ENCODE measurements at regions not wholly inside any gene's neighbourhood (a gene's known extent, or its start where the extent isn't known, plus 50 kb on each side); places are given as distances from the start of the nearest gene placed in this dataset.
"Not testable (repeated sequence)": the region's sequence is repeated elsewhere in the genome, so short reads cannot be mapped to it uniquely, and the experiment has no call there.

GRCh38 chr3:194030372-194030771 is 105.6 kb upstream of the HES1 start:
- Mint-ChIP-seq H3K36me3 (ENCODE audit: low read depth) (no peaks in the 10 kb centered on the region), H3K4me3 (no peak overlapping the region), H3K27ac (no peak overlapping the region), H3K4me1 (peaks cover 3% of the 10 kb centered on the region), H3K9me3 (no peaks in the 10 kb centered on the region), H3K27me3 (peaks cover 2% of the 10 kb centered on the region)
- ATAC-seq (no peak), DNase-seq (no peak)

GRCh38 chr3:194031349-194031748 is 104.6 kb upstream of the HES1 start:
- H3K27me3 Mint-ChIP-seq: peaks cover 2% of the 10 kb centered on the region
- H3K27ac Mint-ChIP-seq: no peak overlapping the region
- DNase-seq: no peak

GRCh38 chr3:194031867-194032635 is 103.9 kb upstream of the HES1 start:
- DNase-seq (no peak), ATAC-seq (no peak)
- H3K27ac Mint-ChIP-seq: no peak overlapping the region
- H3K36me3 Mint-ChIP-seq (ENCODE audit: low read depth): no peaks in the 10 kb centered on the region
- H3K4me1 Mint-ChIP-seq: no peaks in the 10 kb centered on the region
- H3K4me3 Mint-ChIP-seq: no peak overlapping the region
- peaks cover 2% of the 10 kb centered on the region for H3K27me3 Mint-ChIP-seq
- H3K9me3 Mint-ChIP-seq: no peaks in the 10 kb centered on the region

More at GRCh38 chr3:194031349-194031748, 104.6 kb upstream of the HES1 start:
- H3K4me3 Mint-ChIP-seq: no peak overlapping the region
- ATAC-seq: no peak
- no peaks in the 10 kb centered on the region for H3K9me3 Mint-ChIP-seq
- H3K36me3 Mint-ChIP-seq (ENCODE audit: low read depth): no peaks in the 10 kb centered on the region
- no peaks in the 10 kb centered on the region for H3K4me1 Mint-ChIP-seq

GRCh38 chr3:194032828-194033435 is 103.0 kb upstream of the HES1 start:
- no peaks in the 10 kb centered on the region for H3K4me1 Mint-ChIP-seq
- no peaks in the 10 kb centered on the region for H3K9me3 Mint-ChIP-seq
- ATAC-seq (no peak), DNase-seq (no peak)
- peaks cover 2% of the 10 kb centered on the region for H3K27me3 Mint-ChIP-seq
- H3K27ac Mint-ChIP-seq: no peak overlapping the region
- no peak overlapping the region for H3K4me3 Mint-ChIP-seq
- H3K36me3 Mint-ChIP-seq (ENCODE audit: low read depth): no peaks in the 10 kb centered on the region

- no peak overlapping the region for H3K4me3 Mint-ChIP-seq
- no peak for ATAC-seq
Measured at GRCh38 chr3:194034346-194035336, 101.3 kb upstream of the HES1 start.

DNA sequence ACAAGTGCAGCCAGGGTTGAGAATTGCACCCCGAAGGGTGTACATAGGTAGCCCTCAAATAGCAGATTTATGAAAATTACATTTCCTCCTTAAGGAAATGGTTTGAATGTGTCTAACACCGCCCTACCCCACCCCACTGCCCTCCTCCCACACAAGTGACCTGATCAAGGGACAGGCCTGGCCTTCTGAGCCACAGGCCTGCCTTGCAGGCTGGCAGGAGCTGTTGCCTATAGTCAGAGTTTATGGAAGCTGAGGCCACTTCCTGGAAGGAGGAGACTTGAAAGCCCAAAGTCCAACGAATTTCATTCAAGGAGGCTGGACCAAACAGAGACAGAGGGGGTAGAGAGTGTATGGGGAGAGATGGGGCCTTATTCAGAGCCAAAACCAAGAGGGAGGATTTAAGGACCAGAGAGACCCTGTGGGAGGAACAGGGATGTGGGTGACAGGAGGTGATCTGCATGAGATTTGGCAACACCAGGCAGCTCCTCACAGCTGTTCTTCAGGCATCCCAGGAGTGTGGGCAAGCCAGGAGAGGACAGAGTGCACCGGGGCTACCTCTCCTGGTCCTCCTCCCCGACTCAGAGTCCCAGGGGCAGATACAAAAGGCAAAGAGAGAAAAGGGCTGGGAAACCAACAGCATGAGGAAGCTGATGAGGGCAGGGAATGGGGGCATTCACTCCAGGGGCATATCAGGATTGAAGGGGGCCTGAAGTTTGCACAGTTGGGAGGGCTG is 100.4 kb upstream of the HES1 start:
- Mint-ChIP-seq H3K4me1 (no peaks in the 10 kb centered on the region), H3K27me3 (peaks cover 2% of the 10 kb centered on the region), H3K4me3 (no peak overlapping the region), H3K9me3 (no peaks in the 10 kb centered on the region), H3K27ac (no peak overlapping the region), H3K36me3 (ENCODE audit: low read depth) (no peaks in the 10 kb centered on the region)
- DNase-seq: no peak
- ATAC-seq: no peak

More at GRCh38 chr3:194034346-194035336, 101.3 kb upstream of the HES1 start:
- Mint-ChIP-seq H3K27me3 (peaks cover 2% of the 10 kb centered on the region), H3K9me3 (no peaks in the 10 kb centered on the region), H3K36me3 (ENCODE audit: low read depth) (no peaks in the 10 kb centered on the region), H3K27ac (no peak overlapping the region), H3K4me1 (no peaks in the 10 kb centered on the region)
- no peak for DNase-seq

- Mint-ChIP-seq H3K27ac (no peak overlapping the region), H3K27me3 (peaks cover 5% of the 10 kb centered on the region), H3K36me3 (ENCODE audit: low read depth) (no peaks in the 10 kb centered on the region), H3K4me1 (no peaks in the 10 kb centered on the region), H3K9me3 (no peaks in the 10 kb centered on the region), H3K4me3 (no peak overlapping the region)
- ATAC-seq: no peak
- DNase-seq: no peak
Measured at GRCh38 chr3:194036842-194037241, 99.1 kb upstream of the HES1 start.

- H3K27me3 Mint-ChIP-seq; DNase-seq; H3K36me3 Mint-ChIP-seq (ENCODE audit: low read depth); H3K9me3 Mint-ChIP-seq; ATAC-seq; H3K4me3 Mint-ChIP-seq; H3K4me1 Mint-ChIP-seq; H3K27ac Mint-ChIP-seq: not testable (repeated sequence)
Measured at GRCh38 chr3:194038346-194038745, 97.6 kb upstream of the HES1 start.

GRCh38 chr3:194038960-194039359 is 97.0 kb upstream of the HES1 start:
- Mint-ChIP-seq H3K9me3 (no peaks in the 10 kb centered on the region), H3K27me3 (peaks cover 2% of the 10 kb centered on the region), H3K36me3 (ENCODE audit: low read depth) (no peaks in the 10 kb centered on the region), H3K27ac (no peak overlapping the region), H3K4me3 (no peak overlapping the region), H3K4me1 (no peaks in the 10 kb centered on the region)
- no peak for DNase-seq
- ATAC-seq: no peak

DNA sequence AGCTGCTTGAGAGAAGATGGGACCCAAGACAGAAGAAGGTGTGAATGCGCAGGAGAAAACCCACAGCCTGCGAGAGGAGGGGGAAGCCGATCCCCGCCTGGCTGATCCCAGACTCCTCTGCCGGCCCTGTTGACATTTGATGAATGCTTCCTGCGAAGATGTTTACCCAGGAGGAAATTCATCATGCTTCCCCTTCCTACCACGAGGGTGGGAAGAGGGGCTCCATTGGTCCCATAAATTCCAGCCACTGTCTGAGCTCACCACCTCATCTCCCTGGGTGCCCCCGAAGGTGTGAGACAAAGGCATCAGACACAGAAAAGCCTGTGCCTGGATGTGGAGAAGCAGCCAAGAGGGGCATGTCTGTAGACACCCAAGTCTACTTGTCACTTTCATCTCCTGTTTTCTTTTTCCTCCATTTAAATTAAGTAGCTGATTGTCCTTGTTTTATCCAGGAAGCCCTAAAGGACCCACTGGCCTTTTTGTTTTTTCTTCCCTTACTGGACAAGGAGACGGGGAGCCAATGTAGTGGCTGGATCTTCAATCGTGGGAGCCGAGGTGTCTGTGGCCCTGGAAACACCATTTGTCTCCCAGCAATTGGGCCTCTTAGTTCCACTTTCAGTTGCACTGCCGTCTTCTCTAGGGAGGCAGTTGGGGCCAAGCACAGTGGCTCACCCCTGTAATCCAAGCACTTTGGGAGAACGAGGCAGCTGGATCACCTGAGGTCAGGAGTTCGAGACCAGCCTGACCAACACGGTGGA is 95.3 kb upstream of the HES1 start:
- Mint-ChIP-seq H3K9me3 (no peaks in the 10 kb centered on the region), H3K27ac (no peak overlapping the region)

DNA sequence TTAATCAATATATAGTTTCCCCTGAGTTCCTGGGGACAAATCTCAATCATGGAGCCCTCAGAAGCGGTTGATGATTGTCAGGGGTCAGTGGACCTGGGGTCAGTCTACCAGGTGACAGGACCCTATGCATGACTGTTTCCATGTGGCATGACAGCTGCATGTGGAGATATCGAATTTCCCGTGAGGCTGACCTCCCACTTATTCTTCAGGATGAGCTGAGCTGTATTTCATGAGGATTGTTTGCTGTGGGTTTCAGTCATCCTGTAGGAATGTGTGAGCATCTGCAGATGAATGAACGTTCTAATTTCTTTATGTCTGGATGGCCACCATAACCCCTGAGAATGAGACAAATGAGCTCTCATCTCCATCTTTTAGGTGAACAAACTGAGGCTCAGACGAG is 93.0 kb upstream of the HES1 start:
- Mint-ChIP-seq H3K27ac (no peak overlapping the region), H3K36me3 (ENCODE audit: low read depth) (no peaks in the 10 kb centered on the region), H3K9me3 (no peaks in the 10 kb centered on the region), H3K27me3 (peaks cover 4% of the 10 kb centered on the region), H3K4me3 (no peak overlapping the region), H3K4me1 (no peaks in the 10 kb centered on the region)
- DNase-seq (no peak), ATAC-seq (no peak)

More for the DNA sequence above, 95.3 kb upstream of the HES1 start:
- DNase-seq: no peak
- no peak for ATAC-seq
- peaks cover 4% of the 10 kb centered on the region for H3K27me3 Mint-ChIP-seq
- H3K4me1 Mint-ChIP-seq: no peaks in the 10 kb centered on the region
- no peaks in the 10 kb centered on the region for H3K36me3 Mint-ChIP-seq (ENCODE audit: low read depth)
- no peak overlapping the region for H3K4me3 Mint-ChIP-seq

DNA sequence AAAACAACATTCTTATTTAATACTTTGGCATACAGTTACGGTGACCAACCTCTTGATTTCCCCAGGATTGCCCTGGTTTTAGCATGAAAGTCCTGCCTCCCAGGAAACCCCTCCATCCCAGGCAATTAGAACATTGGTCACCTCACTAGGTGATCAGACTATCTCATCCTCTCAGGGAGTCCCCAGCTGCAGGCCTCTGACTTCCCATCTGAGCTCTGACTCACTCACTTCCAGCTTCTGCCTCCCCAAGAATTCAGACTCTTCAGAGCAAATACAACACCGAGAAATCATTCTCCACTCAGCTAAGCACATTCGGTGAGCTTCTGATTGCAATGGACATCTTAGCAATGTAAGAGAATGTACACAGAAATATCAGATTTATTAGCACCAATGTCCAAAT is 92.4 kb upstream of the HES1 start:
- Mint-ChIP-seq H3K4me3 (no peak overlapping the region), H3K36me3 (ENCODE audit: low read depth) (no peaks in the 10 kb centered on the region), H3K27ac (no peak overlapping the region), H3K4me1 (no peaks in the 10 kb centered on the region), H3K27me3 (peaks cover 4% of the 10 kb centered on the region), H3K9me3 (no peaks in the 10 kb centered on the region)
- ATAC-seq (no peak), DNase-seq (no peak)

GRCh38 chr3:194045289-194045688 is 90.7 kb upstream of the HES1 start:
- peaks cover 2% of the 10 kb centered on the region for H3K9me3 Mint-ChIP-seq
- H3K4me3 Mint-ChIP-seq: no peak overlapping the region
- DNase-seq: no peak
- peaks cover 4% of the 10 kb centered on the region for H3K27me3 Mint-ChIP-seq
- H3K4me1 Mint-ChIP-seq: no peaks in the 10 kb centered on the region
- no peak for ATAC-seq
- no peaks in the 10 kb centered on the region for H3K36me3 Mint-ChIP-seq (ENCODE audit: low read depth)
- H3K27ac Mint-ChIP-seq: peak overlapping the region; percentile 47
